Stomach (tissue), 8 donors: ENCODE measurements at regions not wholly inside any gene's neighbourhood (a gene's known extent, or its start where the extent isn't known, plus 50 kb on each side); places are given as distances from the start of the nearest gene placed in this dataset.
"Not testable (repeated sequence)": the region's sequence is repeated elsewhere in the genome, so short reads cannot be mapped to it uniquely, and the experiment has no call there.

Experiments
- DNase-seq, 2 donors: peaks; one replicate each; pipeline versions ENCODE4 v3.0.0 to v3.0.0-alpha.2; 2013 to 2019
- H3K27ac ChIP-seq, 5 donors: fragments of 200-600 bp in 4 of 5; sonication (generic) in 4 of 5; one replicate each; pipeline ENCODE4 v1.5.1; 2013 to 2019; ENCODE audit warnings: mild to moderate bottlenecking in 1 of 5, moderate library complexity in 1 of 5
- H3K27me3 ChIP-seq, 3 donors: fragments of 200-600 bp; sonication (generic); one replicate each; pipeline ENCODE4 v1.5.1; 2017 to 2019; ENCODE audit warnings: mixed run types in 1 of 3
- H3K36me3 ChIP-seq, 4 donors: fragments of 200-600 bp; sonication (generic); 1 replicate in 3 of 4; 2 replicates in 1 of 4; pipeline ENCODE4 v1.5.1; 2016 to 2019
- H3K4me1 ChIP-seq, 4 donors: fragments of 200-600 bp; sonication (generic); one replicate each; pipeline ENCODE4 v1.5.1; 2016 to 2019
- H3K4me3 ChIP-seq, 4 donors: fragments of 200-600 bp; sonication (generic) in 3 of 4; one replicate each; pipeline ENCODE4 v1.5.1; 2016 to 2019; ENCODE audit warnings: mild to moderate bottlenecking in 1 of 4
- H3K9me3 ChIP-seq, 4 donors: fragments of 200-600 bp; sonication (generic); one replicate each; pipeline ENCODE4 v1.5.1; 2016 to 2019
- EP300 ChIP-seq: sonication (generic); formaldehyde crosslinking; IDR thresholded peaks from one replicate; pipeline ENCODE4 v1.6.1; 2017; ENCODE audit warnings: antibody characterized with exemption
- POLR2A ChIP-seq, 4 donors: fragments of 450-650 bp; IDR thresholded peaks; one replicate each; pipeline ENCODE4 v1.6.1; 2016; ENCODE audit warnings: antibody characterized with exemption in 4 of 4, control low read depth in 2 of 4, mild to moderate bottlenecking in 1 of 4, moderate library complexity in 1 of 4
- POLR2AphosphoS5 ChIP-seq, 3 donors: sonication (generic); formaldehyde crosslinking; IDR thresholded peaks; one replicate each; pipeline ENCODE4 v1.6.1; 2016; ENCODE audit warnings: antibody characterized with exemption in 3 of 3
- WGBS, 5 donors: extraction: QIAGEN DNeasy Blood & Tissue Kit in 3 of 5; methylation state at CpG; one replicate each; pipeline versions ENCODE4 v1.1.5 to v1.1.7; 2013 to 2018; 5-methylcytosine and 5-hydroxymethylcytosine counted together
- intact Hi-C: fragments of 100-400 bp; cut with DNase I; formaldehyde crosslinking; loops from one replicate; pipeline ENCODE4 v1.15.1; 2023; ENCODE audit warnings: low total_unique reads
- TF ChIP-seq, protein P1 (sequence below), 7 experiments: fragments of 450-650 bp in 4 of 7; fragments of 200-600 bp in 3 of 7; sonication (generic) in 3 of 7; IDR thresholded peaks; one replicate each; pipeline ENCODE4 v1.5.1; 2016 to 2019; ENCODE audit warnings: antibody characterized with exemption in 7 of 7, control low read depth in 2 of 7, mild to moderate bottlenecking in 1 of 7
- donor health status: healthy with polysubstance abuse.
- donor health status: Bipolar disorder and iron deficiency.
- donor health status: healthy.

DNA sequence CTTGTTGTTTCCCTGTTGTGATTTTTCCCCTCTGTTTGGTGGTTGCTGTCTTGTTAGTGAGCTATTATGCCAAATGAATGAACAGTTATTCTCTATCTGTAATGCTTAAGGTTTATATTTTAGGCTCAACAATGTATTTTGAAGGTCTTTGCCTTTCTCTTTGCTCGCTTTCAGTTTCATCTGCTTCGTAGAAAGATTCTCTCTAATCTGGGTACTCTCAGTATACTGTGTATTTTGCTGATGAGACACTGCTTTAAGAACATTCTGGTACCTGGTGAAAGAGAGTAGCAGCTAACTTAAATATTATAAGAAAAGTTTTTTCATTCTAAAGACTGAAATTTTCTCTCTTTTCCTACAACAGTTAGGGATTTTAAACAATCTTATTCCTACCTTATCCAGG, 1274.7 kb upstream of the PABPC4L start:
- WGBS, 5 donors = 70 to 82% (median 82%) methylated on average over 2 of the region's 2 CpGs
- H3K4me3 ChIP-seq = no peak overlapping the region
- no peaks in the 10 kb centered on the region for H3K4me1 ChIP-seq
- no peaks in the 10 kb centered on the region for H3K36me3 ChIP-seq
- TF ChIP-seq POLR2A (IDR thresholded peaks at IDR 0.05) = no peak
- TF ChIP-seq POLR2AphosphoS5 (IDR thresholded peaks at IDR 0.05) = no peak
- TF ChIP-seq EP300 = no peak
- TF ChIP-seq, protein P1, sequence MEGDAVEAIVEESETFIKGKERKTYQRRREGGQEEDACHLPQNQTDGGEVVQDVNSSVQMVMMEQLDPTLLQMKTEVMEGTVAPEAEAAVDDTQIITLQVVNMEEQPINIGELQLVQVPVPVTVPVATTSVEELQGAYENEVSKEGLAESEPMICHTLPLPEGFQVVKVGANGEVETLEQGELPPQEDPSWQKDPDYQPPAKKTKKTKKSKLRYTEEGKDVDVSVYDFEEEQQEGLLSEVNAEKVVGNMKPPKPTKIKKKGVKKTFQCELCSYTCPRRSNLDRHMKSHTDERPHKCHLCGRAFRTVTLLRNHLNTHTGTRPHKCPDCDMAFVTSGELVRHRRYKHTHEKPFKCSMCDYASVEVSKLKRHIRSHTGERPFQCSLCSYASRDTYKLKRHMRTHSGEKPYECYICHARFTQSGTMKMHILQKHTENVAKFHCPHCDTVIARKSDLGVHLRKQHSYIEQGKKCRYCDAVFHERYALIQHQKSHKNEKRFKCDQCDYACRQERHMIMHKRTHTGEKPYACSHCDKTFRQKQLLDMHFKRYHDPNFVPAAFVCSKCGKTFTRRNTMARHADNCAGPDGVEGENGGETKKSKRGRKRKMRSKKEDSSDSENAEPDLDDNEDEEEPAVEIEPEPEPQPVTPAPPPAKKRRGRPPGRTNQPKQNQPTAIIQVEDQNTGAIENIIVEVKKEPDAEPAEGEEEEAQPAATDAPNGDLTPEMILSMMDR (IDR thresholded peaks at IDR 0.05) = no peak
- no peaks in the 10 kb centered on the region for H3K27me3 ChIP-seq
- peaks cover 0 to 19% (median 8%) of the 10 kb centered on the region in 4 donors for H3K9me3 ChIP-seq
- H3K27ac ChIP-seq = no peak overlapping the region
- no peak for DNase-seq
- intact Hi-C loops = no loop called here

DNA sequence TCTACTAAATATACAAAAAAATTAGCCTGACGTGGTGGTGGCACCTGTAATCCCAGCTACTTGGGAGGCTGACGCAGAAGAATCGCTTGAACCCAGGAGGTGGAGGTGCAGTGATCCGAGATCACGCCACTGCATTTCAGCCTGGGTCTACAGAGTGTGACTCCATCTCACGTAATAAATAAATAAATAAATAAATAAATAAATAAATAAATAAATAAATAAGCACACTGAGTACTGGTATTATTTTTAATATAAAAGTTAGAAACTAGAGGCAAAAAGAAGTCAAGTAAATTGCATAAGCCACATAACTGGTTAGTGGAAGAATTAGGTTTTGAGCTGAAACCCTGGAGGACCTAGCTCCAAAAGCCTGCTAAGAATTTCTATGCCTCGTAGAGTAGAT, 1262.7 kb upstream of the PABPC4L start:
- no peaks in the 10 kb centered on the region for H3K36me3 ChIP-seq
- no peaks in the 10 kb centered on the region for H3K27me3 ChIP-seq
- no peak for DNase-seq
- no peak overlapping the region for H3K4me3 ChIP-seq
- WGBS, 5 donors = 76 to 82% (median 80%) methylated on average over 7 of the region's 7 CpGs
- intact Hi-C loops = no loop called here
- H3K4me1 ChIP-seq = no peaks in the 10 kb centered on the region
- TF ChIP-seq, protein P1 (IDR thresholded peaks at IDR 0.05) = no peak
- no peak overlapping the region for H3K27ac ChIP-seq
- H3K9me3 ChIP-seq = peaks cover 0 to 1% (median 0%) of the 10 kb centered on the region in 4 donors

DNA sequence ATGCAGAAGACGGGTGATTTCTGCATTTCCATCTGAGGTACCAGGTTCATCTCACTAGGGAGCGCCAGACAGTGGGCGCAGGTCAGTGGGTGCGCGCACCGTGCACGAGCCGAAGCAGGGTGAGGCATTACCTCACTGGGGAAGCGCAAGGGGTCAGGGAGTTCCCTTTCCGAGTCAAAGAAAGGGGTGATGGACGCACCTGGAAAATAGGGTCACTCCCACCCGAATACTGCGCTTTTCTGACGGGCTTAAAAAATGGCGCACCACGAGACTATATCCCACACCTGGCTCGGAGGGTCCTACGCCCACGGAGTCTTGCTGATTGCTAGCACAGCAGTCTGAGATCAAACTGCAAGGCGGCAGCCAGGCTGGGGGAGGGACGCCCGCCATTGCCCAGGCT, 1246.0 kb upstream of the PABPC4L start:
- 90 to 97% (median 94%) methylated on average over 13 to 22 of the region's 22 CpGs for WGBS, 5 donors
- DNase-seq = not testable (repeated sequence)

DNA sequence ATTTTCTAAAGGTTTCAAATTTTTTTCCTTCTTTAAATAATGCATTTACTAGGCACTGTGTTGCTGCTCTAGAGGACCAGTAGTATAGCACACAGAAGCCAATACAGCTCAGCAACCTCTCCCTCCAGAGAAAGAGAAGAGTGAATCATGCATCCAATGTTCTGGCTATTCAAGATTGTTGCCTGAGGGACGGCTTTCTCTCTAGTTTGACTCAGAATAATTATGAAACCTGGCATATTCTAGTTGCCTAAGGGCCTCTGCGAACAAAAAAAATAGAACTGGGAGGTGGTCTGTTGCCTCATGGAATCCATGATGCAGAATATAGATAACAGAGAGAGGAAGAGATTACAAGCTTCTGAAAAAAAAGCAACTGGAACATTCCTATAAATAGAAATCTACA, 1233.3 kb upstream of the PABPC4L start:
- no peak for DNase-seq
- intact Hi-C loops = no loop called here
- TF ChIP-seq EP300 (no peak), POLR2A (IDR thresholded peaks at IDR 0.05) (no peak), POLR2AphosphoS5 (IDR thresholded peaks at IDR 0.05) (no peak)
- TF ChIP-seq, protein P1 (IDR thresholded peaks at IDR 0.05) = no peak
- no peak overlapping the region for H3K4me3 ChIP-seq
- H3K9me3 ChIP-seq = peaks cover 0 to 36% (median 22%) of the 10 kb centered on the region in 4 donors
- H3K36me3 ChIP-seq = no peaks in the 10 kb centered on the region
- H3K27ac ChIP-seq = no peak overlapping the region
- 68 to 75% (median 69%) methylated on average over 2 of the region's 2 CpGs for WGBS, 5 donors
- no peaks in the 10 kb centered on the region for H3K27me3 ChIP-seq
- no peaks in the 10 kb centered on the region for H3K4me1 ChIP-seq

More for the DNA sequence above, 1246.0 kb upstream of the PABPC4L start:
- H3K27me3 ChIP-seq, H3K27ac ChIP-seq, H3K4me1 ChIP-seq, H3K36me3 ChIP-seq, H3K4me3 ChIP-seq, intact Hi-C loops: not testable (repeated sequence)
- H3K9me3 ChIP-seq = peaks cover 0 to 11% (median 0%) of the 10 kb centered on the region in 4 donors

DNA sequence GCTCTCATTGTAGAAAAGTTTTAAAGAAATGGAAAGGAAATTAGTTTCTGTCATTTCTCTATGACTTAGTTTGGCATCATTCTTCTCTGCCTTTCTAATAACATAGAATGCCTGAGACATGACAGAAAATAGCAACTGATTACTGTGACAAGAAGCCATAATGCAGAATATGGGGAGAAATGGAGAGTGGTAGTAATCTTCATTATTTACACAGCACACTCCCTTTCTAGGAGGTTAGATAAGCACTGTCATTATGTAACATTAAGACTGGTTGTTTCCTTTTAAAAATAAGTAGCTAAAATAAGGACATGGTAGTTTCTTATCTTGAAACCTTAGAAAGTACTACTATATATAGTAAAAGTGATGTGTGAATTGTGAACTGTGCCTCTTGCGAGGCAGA, 1227.9 kb upstream of the PABPC4L start:
- Histone ChIP-seq H3K4me3 (no peak overlapping the region), H3K27ac (no peak overlapping the region), H3K36me3 (no peaks in the 10 kb centered on the region), H3K9me3 (peaks cover 0 to 8% (median 0%) of the 10 kb centered on the region in 4 donors), H3K4me1 (no peaks in the 10 kb centered on the region), H3K27me3 (no peaks in the 10 kb centered on the region)
- DNase-seq = no peak
- 79 to 92% (median 88%) methylated on average over 1 of the region's 1 CpG for WGBS, 5 donors
- TF ChIP-seq, protein P1 (IDR thresholded peaks at IDR 0.05) = no peak
- TF ChIP-seq POLR2AphosphoS5 (IDR thresholded peaks at IDR 0.05) = no peak
- TF ChIP-seq POLR2A (IDR thresholded peaks at IDR 0.05) = no peak
- no peak for TF ChIP-seq EP300
- intact Hi-C loops = no loop called here
